Stimulated activated memory B cell treated with anti-CD40 and anti-IgM and Interleukin-4, amounts not matched to agents 10 μg/mL and 1 μg/mL and 100 μg/mL, for 72 hours (primary cell): ENCODE measurements at regions not wholly inside any gene's neighbourhood (a gene's known extent, or its start where the extent isn't known, plus 50 kb on each side); places are given as distances from the start of the nearest gene placed in this dataset.

Experiments used
- ATAC-seq: fragments of 150-1000 bp; cut with Tn5 transposase; 2 replicates; pipeline ENCODE4 v1.10.0; 2021
- H3K27ac Mint-ChIP-seq: one replicate; pipeline ENCODE4 v1.8.0; 2022; ENCODE audit warnings: mild to moderate bottlenecking, mixed read lengths
- H3K27me3 Mint-ChIP-seq: one replicate; pipeline ENCODE4 v1.8.0; 2022; ENCODE audit warnings: mixed read lengths
- H3K36me3 Mint-ChIP-seq: one replicate; pipeline ENCODE4 v1.8.0; 2022; ENCODE audit warnings: mixed read lengths
- H3K4me1 Mint-ChIP-seq: one replicate; pipeline ENCODE4 v1.8.0; 2022; ENCODE audit warnings: mixed read lengths
- H3K4me3 Mint-ChIP-seq: one replicate; pipeline ENCODE4 v1.8.0; 2022; ENCODE audit warnings: mild to moderate bottlenecking, moderate library complexity, mixed read lengths
- H3K9me3 Mint-ChIP-seq: one replicate; pipeline ENCODE4 v1.8.0; 2022; ENCODE audit warnings: mixed read lengths

DNA sequence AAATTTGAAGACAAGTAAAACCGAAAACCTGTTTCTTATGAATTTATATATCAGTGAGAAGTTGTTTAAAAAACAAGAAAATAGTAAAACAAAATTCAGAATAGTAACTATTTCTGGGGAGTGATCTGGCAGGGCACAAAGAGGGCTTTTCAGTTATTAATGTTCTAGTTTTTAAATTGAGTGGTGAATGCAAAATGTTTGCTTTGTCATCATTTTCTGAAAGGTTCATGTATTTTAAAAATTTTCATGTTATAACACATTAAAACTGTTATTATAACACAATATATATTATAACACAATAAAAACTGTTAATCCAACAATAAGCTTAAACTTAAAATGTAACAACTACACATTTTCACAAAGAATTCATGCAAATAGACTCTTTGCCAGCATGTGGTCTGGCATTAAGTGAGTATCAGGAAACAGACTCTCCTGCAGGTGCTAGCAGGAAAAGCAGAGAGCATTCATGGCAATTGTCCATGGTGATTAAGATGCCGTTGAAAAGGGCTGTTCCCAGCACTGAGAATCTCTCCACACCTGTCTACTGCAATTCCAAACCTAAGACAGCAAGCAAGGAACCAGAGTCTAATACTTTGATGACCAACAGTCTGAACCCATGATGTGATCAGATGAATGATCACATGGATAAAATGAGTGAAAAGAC, 204.9 kb downstream of the TBX15 start:
- Mint-ChIP-seq H3K27ac (no peak overlapping the region), H3K4me3 (no peak overlapping the region), H3K4me1 (no peaks in the 10 kb centered on the region), H3K36me3 (no peaks in the 10 kb centered on the region), H3K9me3 (peaks cover 7% of the 10 kb centered on the region), H3K27me3 (peaks cover 10% of the 10 kb centered on the region)
- ATAC-seq, result no peak

DNA sequence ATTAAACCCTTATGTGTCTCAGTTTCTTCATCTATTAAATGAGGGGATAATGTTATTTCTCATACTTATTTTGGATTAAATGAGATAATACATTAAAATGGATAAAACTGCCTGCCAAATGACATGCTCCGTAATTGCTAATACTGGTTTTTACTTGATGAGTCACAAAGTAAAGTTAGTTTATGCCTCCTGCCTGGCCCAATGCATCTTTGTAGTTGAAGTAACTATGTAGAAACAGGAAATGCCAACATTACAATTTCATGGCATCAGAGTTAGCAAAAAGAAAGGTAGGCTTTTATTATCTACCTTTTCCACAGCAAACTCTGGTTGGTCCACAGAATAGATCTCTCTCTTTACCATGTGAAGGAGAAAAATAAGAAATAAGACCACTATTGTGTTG, 214.5 kb downstream of the TBX15 start:
- peaks cover 3% of the 10 kb centered on the region for H3K9me3 Mint-ChIP-seq
- no peaks in the 10 kb centered on the region for H3K4me1 Mint-ChIP-seq
- H3K4me3 Mint-ChIP-seq, result no peak overlapping the region
- no peaks in the 10 kb centered on the region for H3K27me3 Mint-ChIP-seq
- no peaks in the 10 kb centered on the region for H3K36me3 Mint-ChIP-seq
- ATAC-seq, result no peak
- no peak overlapping the region for H3K27ac Mint-ChIP-seq

DNA sequence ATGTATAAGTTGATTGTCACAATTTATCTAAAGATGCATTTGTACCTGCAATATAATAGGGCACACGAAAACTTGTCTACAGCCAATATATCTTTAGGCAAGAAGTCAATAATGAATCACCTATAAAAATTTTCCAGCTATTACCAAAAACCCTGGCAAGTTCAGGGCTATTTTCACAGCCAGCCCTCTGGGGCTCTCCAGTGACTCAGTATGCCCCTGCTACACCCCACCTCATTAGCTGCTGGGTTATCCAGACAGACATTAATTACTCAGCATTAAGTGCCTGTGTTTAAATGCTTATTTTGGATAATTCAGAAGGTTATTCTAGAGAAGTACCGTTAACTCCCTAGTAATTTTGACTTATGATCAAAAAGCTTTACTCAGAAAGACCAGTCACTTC, 220.2 kb downstream of the TBX15 start:
- no peak for ATAC-seq
- H3K27ac Mint-ChIP-seq, result no peak overlapping the region
- H3K36me3 Mint-ChIP-seq, result no peaks in the 10 kb centered on the region
- no peak overlapping the region for H3K4me3 Mint-ChIP-seq
- H3K9me3 Mint-ChIP-seq, result peaks cover 3% of the 10 kb centered on the region
- no peaks in the 10 kb centered on the region for H3K4me1 Mint-ChIP-seq
- H3K27me3 Mint-ChIP-seq, result no peaks in the 10 kb centered on the region

DNA sequence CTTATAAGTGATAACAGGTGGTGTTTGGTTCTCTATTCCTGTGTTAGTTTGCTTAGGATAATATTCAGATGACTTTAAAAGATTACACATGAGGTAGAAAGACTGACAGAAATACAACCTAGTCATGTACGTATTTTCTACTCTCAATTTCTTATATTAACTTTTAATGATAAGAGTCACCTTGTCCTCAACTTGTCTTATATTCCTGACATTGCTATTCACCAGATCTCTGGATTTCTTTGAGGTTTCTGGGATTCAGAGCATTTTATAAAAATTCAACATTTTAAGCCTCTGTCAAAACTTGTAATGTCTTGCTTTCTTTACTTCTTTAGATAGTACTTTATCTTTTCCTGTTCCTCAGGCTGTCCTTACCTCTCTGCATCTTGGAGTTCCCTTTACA, 234.2 kb downstream of the TBX15 start:
- H3K4me3 Mint-ChIP-seq, result no peak overlapping the region
- no peaks in the 10 kb centered on the region for H3K4me1 Mint-ChIP-seq
- ATAC-seq, result no peak
- H3K27me3 Mint-ChIP-seq, result no peaks in the 10 kb centered on the region
- H3K27ac Mint-ChIP-seq, result no peak overlapping the region
- H3K36me3 Mint-ChIP-seq, result no peaks in the 10 kb centered on the region
- H3K9me3 Mint-ChIP-seq, result no peaks in the 10 kb centered on the region

DNA sequence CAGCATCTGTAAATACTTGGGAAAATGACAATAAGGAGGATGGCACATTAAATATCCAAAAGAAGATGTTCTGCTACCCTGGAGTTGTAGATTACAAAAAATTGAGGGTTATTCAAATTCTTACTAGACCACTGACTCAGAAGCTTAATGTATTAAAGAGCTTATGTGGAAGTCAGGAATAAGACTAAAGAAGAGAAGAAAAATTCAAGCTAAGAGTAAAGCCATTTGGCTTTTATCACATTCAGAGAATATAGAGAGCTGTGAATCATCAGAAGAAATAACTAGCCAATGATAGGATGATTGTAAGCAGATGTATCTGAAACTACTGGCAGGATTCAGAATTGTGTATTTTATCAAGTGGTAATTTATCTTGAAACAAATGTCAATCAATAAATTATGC, 237.0 kb downstream of the TBX15 start:
- no peak overlapping the region for H3K4me3 Mint-ChIP-seq

DNA sequence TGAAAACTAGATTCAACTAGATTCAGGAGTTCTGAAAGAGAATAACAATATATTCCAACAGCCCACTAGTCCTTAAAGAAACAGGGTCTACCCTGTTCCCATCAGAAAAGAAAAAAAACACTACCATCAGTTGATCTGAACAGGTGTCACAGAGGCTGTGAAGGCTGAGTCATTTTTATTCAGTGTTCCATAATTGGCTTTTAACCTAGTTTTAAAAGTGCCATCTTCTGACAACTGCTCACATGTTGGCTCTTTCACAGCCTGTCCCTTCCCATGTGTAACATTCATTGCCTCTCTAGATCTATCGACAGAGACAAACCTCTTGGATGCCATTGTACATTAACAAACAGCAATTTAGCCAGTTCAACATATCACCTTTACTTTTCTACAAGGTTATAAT, 243.7 kb downstream of the TBX15 start:
- no peaks in the 10 kb centered on the region for H3K36me3 Mint-ChIP-seq
- H3K4me1 Mint-ChIP-seq, result no peaks in the 10 kb centered on the region
- H3K27me3 Mint-ChIP-seq, result peaks cover 17% of the 10 kb centered on the region
- H3K4me3 Mint-ChIP-seq, result no peak overlapping the region
- H3K9me3 Mint-ChIP-seq, result no peaks in the 10 kb centered on the region
- H3K27ac Mint-ChIP-seq, result no peak overlapping the region
- ATAC-seq, result no peak

More for the DNA sequence above, 237.0 kb downstream of the TBX15 start:
- H3K27ac Mint-ChIP-seq, result no peak overlapping the region
- no peaks in the 10 kb centered on the region for H3K4me1 Mint-ChIP-seq
- no peak for ATAC-seq
- no peaks in the 10 kb centered on the region for H3K36me3 Mint-ChIP-seq
- H3K9me3 Mint-ChIP-seq, result no peaks in the 10 kb centered on the region
- no peaks in the 10 kb centered on the region for H3K27me3 Mint-ChIP-seq

DNA sequence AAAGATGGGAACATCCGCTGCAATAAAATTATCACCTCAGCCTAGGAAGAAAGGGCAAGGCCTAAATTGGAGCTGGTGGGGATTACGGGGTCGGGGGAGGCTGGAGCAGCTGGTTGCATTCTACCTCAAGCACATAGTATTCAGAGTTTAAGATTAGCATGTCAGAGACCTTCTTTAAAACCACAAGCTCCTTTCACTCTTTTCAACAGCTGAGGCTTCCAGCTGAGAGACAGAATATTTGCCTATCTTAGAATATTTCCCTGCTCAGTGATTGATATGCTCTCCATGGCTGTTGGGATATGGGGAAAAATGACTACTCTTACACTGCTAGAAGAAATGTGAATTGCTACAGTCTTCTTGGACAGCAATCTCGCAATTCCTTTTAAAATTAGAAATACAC, 248.6 kb downstream of the TBX15 start:
- Mint-ChIP-seq H3K27ac (no peak overlapping the region), H3K4me1 (no peaks in the 10 kb centered on the region), H3K27me3 (peaks cover 17% of the 10 kb centered on the region), H3K36me3 (no peaks in the 10 kb centered on the region), H3K4me3 (no peak overlapping the region), H3K9me3 (peaks cover 3% of the 10 kb centered on the region)
- no peak for ATAC-seq

DNA sequence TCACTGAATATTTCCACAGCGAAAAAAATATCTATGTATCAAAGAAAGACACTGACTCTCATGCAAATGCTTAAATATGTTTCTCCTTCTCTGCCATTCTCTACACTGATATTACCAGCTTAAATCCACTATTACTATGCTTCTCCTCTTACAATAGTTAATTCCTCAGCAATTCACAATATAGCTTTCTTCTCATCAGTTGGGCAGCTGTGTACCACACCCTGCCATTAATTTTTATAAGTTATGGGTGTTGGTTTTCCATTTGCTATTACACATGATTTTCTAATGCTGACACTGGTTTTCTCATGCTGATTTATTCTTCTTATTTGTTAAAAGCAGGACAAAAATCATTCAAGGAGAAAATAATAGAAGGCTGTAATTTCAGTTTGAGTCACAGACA, 251.8 kb downstream of the TBX15 start:
- Mint-ChIP-seq H3K27ac (no peak overlapping the region), H3K9me3 (peaks cover 3% of the 10 kb centered on the region), H3K4me3 (no peak overlapping the region), H3K27me3 (peaks cover 1% of the 10 kb centered on the region), H3K36me3 (no peaks in the 10 kb centered on the region), H3K4me1 (no peaks in the 10 kb centered on the region)
- ATAC-seq, result no peak

DNA sequence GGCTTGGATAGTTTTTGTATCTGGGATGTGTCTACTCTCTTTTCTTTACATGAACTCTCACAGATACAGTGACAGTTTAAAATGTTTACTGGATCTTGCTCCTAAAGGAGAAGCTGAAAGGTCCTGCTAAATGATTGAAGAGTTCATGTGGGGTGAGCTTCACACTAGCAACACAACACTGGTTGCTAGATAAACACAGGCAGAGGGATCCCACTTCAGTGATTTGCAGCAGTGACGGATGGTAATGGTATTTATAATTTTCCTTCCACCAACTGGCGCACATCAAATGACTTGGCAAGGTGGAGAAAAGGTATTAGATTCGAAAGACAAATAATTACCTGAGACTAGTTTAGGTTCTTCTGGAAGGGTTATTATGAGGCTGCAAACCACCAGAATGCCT, 270.2 kb downstream of the TBX15 start:
- no peaks in the 10 kb centered on the region for H3K4me1 Mint-ChIP-seq

DNA sequence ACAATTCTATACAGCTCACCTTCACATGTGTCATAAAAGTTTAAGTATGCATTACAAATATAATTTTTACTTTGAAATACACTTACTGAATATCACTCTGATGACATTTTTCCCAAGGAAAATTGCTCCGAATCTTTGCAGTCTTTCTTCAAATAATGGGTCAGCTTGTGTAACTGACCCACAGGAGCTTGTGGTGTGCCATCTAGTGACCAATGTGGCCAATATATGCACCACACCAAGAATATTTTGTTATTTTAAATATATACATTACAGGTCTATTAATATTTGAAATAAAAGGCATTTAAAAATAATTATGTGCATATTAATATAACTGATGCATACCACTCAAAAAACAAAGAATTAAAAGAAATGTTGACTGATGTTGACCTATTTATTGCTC, 271.4 kb downstream of the TBX15 start:
- H3K4me3 Mint-ChIP-seq, result no peak overlapping the region

More for the DNA sequence above, 270.2 kb downstream of the TBX15 start:
- Mint-ChIP-seq H3K27ac (no peak overlapping the region), H3K4me3 (no peak overlapping the region), H3K27me3 (no peaks in the 10 kb centered on the region), H3K9me3 (no peaks in the 10 kb centered on the region), H3K36me3 (no peaks in the 10 kb centered on the region)
- ATAC-seq, result no peak

DNA sequence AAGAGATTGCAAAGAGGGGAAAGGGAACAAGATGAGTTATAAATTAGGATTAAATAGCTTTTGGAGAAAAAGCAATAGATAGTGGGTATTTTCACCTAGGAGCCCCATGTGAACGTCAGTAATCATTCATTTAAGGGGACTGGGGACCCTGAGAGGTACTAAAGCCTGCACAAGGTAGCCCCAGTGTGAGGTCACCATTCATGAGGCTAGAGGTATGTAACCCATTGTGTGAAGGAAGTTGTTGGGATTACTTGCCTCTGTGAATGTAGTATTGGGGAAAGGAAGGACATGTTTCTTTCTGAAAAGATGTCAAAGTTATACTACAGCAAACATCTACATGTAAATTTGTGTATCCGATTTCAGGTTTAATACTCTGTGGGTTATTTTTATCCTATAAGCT, 276.8 kb downstream of the TBX15 start:
- Mint-ChIP-seq H3K36me3 (no peaks in the 10 kb centered on the region), H3K27me3 (no peaks in the 10 kb centered on the region), H3K9me3 (no peaks in the 10 kb centered on the region), H3K4me3 (no peak overlapping the region), H3K27ac (no peak overlapping the region), H3K4me1 (no peaks in the 10 kb centered on the region)
- no peak for ATAC-seq

More for the DNA sequence above, 271.4 kb downstream of the TBX15 start:
- Mint-ChIP-seq H3K9me3 (no peaks in the 10 kb centered on the region), H3K27ac (no peak overlapping the region), H3K4me1 (no peaks in the 10 kb centered on the region), H3K36me3 (no peaks in the 10 kb centered on the region), H3K27me3 (no peaks in the 10 kb centered on the region)
- ATAC-seq, result no peak

DNA sequence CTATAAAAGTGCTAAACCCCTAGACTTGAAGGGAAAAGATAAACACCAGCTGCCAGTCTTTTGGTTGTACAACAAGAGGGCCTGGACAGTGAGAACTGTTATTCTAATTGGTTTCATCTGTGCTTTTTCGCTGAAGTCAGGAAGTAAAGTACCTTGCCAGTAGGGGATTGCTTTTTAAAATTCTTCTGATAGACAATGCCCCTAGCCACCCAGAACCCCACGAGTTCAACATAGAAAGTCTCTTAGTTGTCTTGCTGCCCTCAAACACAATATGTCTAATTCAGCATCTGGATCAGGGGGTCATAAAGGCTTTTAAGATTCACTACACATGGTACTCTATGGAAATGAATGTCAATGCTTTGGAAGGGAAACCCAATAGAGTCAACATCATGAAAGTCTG, 289.2 kb downstream of the TBX15 start:
- no peak overlapping the region for H3K27ac Mint-ChIP-seq
- H3K4me3 Mint-ChIP-seq, result no peak overlapping the region
- no peaks in the 10 kb centered on the region for H3K4me1 Mint-ChIP-seq
- no peak for ATAC-seq
- no peaks in the 10 kb centered on the region for H3K36me3 Mint-ChIP-seq
- no peaks in the 10 kb centered on the region for H3K27me3 Mint-ChIP-seq
- H3K9me3 Mint-ChIP-seq, result peaks cover 10% of the 10 kb centered on the region

DNA sequence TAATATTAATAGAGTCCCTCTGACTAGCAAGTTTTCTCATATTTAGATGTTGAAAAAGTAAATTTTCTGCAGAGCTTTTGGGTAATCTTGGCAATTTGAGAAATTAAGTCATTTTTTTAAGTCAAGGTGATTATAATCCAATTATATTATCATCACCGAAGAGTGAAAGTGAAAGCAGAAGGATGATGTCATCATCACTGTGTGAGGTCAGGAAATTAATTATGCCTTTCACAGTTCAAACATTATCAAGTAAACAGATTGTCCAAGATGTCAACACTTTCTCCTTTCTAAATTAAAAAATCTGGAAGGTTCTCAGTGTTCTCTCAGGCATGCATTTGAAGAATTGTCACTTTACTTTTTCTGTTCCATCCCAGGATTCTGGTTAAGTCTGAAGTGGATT, 296.0 kb downstream of the TBX15 start:
- Mint-ChIP-seq H3K27me3 (no peaks in the 10 kb centered on the region), H3K9me3 (peaks cover 6% of the 10 kb centered on the region), H3K4me3 (no peak overlapping the region), H3K27ac (no peak overlapping the region), H3K36me3 (no peaks in the 10 kb centered on the region), H3K4me1 (no peaks in the 10 kb centered on the region)
- ATAC-seq, result no peak

DNA sequence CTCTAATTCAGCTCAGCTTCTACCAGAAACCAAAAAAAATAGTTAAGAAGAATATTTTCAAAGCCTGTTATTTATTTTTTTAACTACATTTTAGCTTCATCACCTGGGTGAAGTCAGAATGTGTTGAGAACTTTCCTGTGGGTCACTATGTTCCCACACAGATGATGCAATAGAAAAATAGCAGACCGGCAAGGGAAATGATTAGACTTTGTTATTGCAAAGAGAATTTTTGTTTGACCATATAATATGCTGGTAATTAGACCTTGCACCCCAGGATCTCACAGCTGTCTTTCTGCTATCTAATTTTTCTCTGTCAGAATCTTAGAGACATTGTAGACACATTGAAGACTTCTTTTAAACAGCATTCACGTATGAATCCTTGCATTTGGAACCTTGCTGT, 299.3 kb downstream of the TBX15 start:
- Mint-ChIP-seq H3K9me3 (peaks cover 3% of the 10 kb centered on the region), H3K36me3 (no peaks in the 10 kb centered on the region), H3K4me3 (no peak overlapping the region), H3K27ac (no peak overlapping the region), H3K27me3 (no peaks in the 10 kb centered on the region), H3K4me1 (no peaks in the 10 kb centered on the region)
- no peak for ATAC-seq

DNA sequence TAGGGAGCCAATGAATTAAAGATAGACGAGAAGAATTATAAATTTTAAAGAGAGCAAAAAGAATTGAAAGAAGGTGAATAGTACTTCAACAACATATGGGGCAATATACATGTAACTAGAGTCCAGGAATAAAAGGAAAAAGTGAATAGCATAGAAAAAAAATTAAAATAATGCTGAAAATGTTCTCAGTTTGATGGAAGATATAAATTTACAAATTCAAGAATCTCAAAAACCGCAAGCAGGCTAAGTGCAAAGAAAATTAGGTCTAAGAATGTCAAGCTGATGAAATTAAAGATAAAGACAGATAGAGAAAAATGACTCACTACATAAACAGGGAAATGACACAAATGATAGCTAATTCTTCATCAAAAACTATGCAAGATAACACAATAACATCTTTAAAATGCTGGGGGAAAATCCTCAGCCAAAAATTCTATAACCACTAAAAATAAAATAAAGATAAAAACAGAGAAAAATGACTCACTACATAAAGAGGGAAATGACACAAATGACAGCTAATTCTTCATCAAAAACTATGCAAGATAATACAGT, 326.3 kb downstream of the TBX15 start:
- Mint-ChIP-seq H3K27ac (no peak overlapping the region), H3K27me3 (peaks cover 10% of the 10 kb centered on the region), H3K36me3 (no peaks in the 10 kb centered on the region), H3K4me1 (no peaks in the 10 kb centered on the region), H3K4me3 (no peak overlapping the region), H3K9me3 (no peaks in the 10 kb centered on the region)
- ATAC-seq, result no peak

DNA sequence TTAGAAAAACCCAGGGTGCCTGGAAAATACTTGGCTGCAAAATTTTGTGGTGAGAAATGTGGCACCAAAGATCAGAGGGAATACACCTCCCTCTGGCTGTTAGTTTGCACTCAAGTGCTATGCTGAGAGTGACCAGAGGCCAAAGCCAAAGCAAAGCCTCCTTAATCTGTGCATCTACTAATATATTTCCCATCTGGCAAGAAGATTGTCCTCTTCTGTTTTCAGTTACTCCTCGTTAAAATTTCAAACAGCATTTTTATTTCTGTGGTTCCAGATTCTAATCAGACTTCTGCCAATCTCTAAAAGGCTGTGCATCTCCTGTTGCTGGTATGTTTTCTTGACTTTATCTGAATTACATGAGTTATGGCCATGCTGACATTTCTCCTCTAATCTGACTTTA, 327.4 kb downstream of the TBX15 start:
- Mint-ChIP-seq H3K9me3 (peaks cover 3% of the 10 kb centered on the region), H3K36me3 (no peaks in the 10 kb centered on the region), H3K4me1 (no peaks in the 10 kb centered on the region), H3K27ac (no peak overlapping the region), H3K27me3 (peaks cover 10% of the 10 kb centered on the region), H3K4me3 (no peak overlapping the region)
- no peak for ATAC-seq
